ENCODE measurements at regions not wholly inside any gene's neighbourhood (a gene's known extent, or its start where the extent isn't known, plus 50 kb on each side); places are given as distances from the start of the nearest gene placed in this dataset.

DNA sequence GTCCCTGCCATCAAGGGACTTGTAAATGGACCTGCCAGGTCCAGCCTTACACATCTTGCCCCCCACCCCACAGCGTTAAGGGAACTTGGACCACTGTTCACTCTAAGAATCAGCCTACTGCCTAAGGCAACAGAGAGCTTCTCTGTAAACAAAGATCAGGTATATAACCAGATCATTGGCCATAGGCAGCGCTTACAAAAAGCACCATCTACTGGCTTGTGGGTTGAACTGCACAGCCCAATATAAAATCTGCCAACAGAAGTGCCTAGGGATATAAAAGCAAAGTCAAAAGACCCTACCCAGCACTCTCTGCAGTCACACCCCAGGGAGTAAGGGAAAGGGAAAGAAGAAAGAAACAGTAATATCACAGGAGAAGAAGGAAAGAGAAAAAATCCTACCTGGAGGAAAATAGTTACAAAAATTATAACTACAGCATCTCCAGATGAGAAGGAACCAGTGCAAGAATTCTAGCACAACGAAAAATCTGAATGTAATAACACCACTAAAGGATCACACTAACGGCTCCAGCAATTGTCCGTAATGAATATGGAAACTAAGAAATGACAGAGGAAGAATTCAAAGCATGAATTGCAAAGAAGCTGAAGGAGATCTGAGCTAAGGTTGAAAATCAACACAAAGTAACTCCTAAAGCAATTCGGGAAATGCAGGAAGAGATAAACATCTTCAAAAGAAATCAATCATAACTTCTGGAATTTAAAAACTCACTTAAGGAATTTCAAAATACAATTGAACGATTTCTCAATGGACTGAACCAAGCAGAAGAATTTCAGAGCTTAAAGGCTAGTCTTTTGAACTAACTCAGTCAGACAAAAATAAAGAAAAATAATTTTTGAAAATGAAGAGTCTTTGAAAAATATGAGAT is 95.2 kb upstream of the PCED1B start:
- Histone ChIP-seq H3K27ac (ENCODE audit: extremely low read length, insufficient read depth, low read length) (no peak overlapping the region), H3K36me3 (replicated peaks in 1 of 2; ENCODE audit: control insufficient read depth in 1 of 2, insufficient read depth in 2 of 2, low read length in 2 of 2) (no peaks in the 10 kb centered on the region), H3K4me3 (replicated peaks in 1 of 3; ENCODE audit: insufficient read depth in 1 of 3, low read depth in 2 of 3, low read length in 3 of 3) (no peak overlapping the region), H3K27me3 (ENCODE audit: control insufficient read depth in 1 of 2, insufficient read depth in 2 of 2, low read length in 2 of 2) (0 out of 5 replicates have a peak, but pooled peaks cover 0 to 3% of the 10 kb centered on the region in 2 experiments), H2AFZ (ENCODE audit: low read length) (no peak overlapping the region), H3K4me1 (ENCODE audit: insufficient read depth, low read length) (peaks cover 10% of the 10 kb centered on the region; the same call in 1 of the 2 replicates), H4K20me1 (ENCODE audit: insufficient read depth, low read length) (no peaks in the 10 kb centered on the region), H3K79me2 (ENCODE audit: insufficient read depth, low read length) (no peaks in the 10 kb centered on the region), H3K4me2 (ENCODE audit: low read depth, low read length) (no peak overlapping the region), H3K9me3 (ENCODE audit: low read length) (no peaks in the 10 kb centered on the region), H3K9ac (ENCODE audit: insufficient read depth, low read depth, low read length) (no peak overlapping the region)
- ATAC-seq: peak; percentile 93
- in situ Hi-C loops (cut with HindIII; ENCODE audit: extremely low pct_ligation_motif_present, low pct_unique_long_range_greater_than_20kb): no loop called here
- POLR2A ChIA-PET: interaction anchor here (1.0 kb wide), 1 partner anchor 627 kb away, joined by 3 read pairs; no protein-coding TSS in a partner anchor
- intact Hi-C loops (cut with micrococcal nuclease; ENCODE audit: unreplicated experiment): loop anchor here (2.0 kb wide), 2 partner anchors 305 to 641 kb away; no protein-coding TSS in a partner anchor
- DNase-seq (ENCODE audit: low spot score): peak; percentile 51
- FAIRE-seq: peak; percentile 76
- CTCF ChIA-PET (ENCODE audit: low intra/inter-chr PET ratio, low total read pairs): interaction anchor here (0.6 to 1.8 kb wide), 3 partner anchors 309 to 642 kb away, joined by 3 to 9 read pairs (median 6); no protein-coding TSS in a partner anchor
- no TSS peak for BruUV-seq (replicated peaks)
- WGBS (ENCODE audit: low lambda C conversion rate): 11% methylated on average over 7 of the region's 7 CpGs
- TF ChIP-seq REPIN1 (CRISPR knock-in tag; IDR thresholded peaks at IDR 0.05; ENCODE audit: borderline replicate concordance, low read depth): peak; percentile 46; the same call in 1 of the 2 replicates
- TF ChIP-seq ZNF878 (CRISPR knock-in tag; IDR thresholded peaks at IDR 0.05): 0 out of 2 replicates have a peak, but pooled peaks have one; percentile 29
- TF ChIP-seq FOXK1 (CRISPR knock-in tag; IDR thresholded peaks at IDR 0.05; ENCODE audit: borderline replicate concordance, low read depth): peak; percentile 32; the same call in 1 of the 2 replicates
- peak; percentile 34; the same call in 1 of the 2 replicates for TF ChIP-seq TARDBP (CRISPR knock-in tag; IDR thresholded peaks at IDR 0.05)
- TF ChIP-seq, protein P1, sequence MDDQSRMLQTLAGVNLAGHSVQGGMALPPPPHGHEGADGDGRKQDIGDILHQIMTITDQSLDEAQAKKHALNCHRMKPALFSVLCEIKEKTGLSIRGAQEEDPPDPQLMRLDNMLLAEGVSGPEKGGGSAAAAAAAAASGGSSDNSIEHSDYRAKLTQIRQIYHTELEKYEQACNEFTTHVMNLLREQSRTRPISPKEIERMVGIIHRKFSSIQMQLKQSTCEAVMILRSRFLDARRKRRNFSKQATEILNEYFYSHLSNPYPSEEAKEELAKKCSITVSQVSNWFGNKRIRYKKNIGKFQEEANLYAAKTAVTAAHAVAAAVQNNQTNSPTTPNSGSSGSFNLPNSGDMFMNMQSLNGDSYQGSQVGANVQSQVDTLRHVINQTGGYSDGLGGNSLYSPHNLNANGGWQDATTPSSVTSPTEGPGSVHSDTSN (CRISPR knock-in tag; IDR thresholded peaks at IDR 0.05; ENCODE audit: borderline replicate concordance): no peak
- TF ChIP-seq SOX6 (IDR thresholded peaks at IDR 0.05): no peak
- peak; percentile 14; the same call in 1 of the 2 replicates for TF ChIP-seq SOX6 (CRISPR knock-in tag; IDR thresholded peaks at IDR 0.05)
- TF ChIP-seq ZMYM4 (CRISPR knock-in tag; IDR thresholded peaks at IDR 0.05): peak; percentile 44; the same call in 1 of the 2 replicates
- TF ChIP-seq STAG1 (CRISPR knock-in tag; IDR thresholded peaks at IDR 0.05): peak; percentile 90
- no peak for TF ChIP-seq ASH2L (IDR thresholded peaks at IDR 0.05; ENCODE audit: insufficient read length, low read depth, low read length)
- peak; percentile 70 for TF ChIP-seq FOXA3 (CRISPR knock-in tag; IDR thresholded peaks at IDR 0.05)
- TF ChIP-seq ZNF33B (CRISPR knock-in tag; IDR thresholded peaks at IDR 0.05): 0 out of 2 replicates have a peak, but pooled peaks have one; percentile 43
- no peak for TF ChIP-seq FOXM1 (CRISPR knock-in tag; IDR thresholded peaks at IDR 0.05)
- TF ChIP-seq ATF7 (IDR thresholded peaks at IDR 0.05): no peak
- no peak for TF ChIP-seq ATF7 (CRISPR knock-in tag; IDR thresholded peaks at IDR 0.05)
- TF ChIP-seq, protein P2, sequence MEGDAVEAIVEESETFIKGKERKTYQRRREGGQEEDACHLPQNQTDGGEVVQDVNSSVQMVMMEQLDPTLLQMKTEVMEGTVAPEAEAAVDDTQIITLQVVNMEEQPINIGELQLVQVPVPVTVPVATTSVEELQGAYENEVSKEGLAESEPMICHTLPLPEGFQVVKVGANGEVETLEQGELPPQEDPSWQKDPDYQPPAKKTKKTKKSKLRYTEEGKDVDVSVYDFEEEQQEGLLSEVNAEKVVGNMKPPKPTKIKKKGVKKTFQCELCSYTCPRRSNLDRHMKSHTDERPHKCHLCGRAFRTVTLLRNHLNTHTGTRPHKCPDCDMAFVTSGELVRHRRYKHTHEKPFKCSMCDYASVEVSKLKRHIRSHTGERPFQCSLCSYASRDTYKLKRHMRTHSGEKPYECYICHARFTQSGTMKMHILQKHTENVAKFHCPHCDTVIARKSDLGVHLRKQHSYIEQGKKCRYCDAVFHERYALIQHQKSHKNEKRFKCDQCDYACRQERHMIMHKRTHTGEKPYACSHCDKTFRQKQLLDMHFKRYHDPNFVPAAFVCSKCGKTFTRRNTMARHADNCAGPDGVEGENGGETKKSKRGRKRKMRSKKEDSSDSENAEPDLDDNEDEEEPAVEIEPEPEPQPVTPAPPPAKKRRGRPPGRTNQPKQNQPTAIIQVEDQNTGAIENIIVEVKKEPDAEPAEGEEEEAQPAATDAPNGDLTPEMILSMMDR (CRISPR knock-in tag; IDR thresholded peaks at IDR 0.05): peak; percentile 84
- peak; percentile 86 for TF ChIP-seq SMC3 (IDR thresholded peaks at IDR 0.05; ENCODE audit: low read length)
- no peak for TF ChIP-seq STAT5B (CRISPR knock-in tag; IDR thresholded peaks at IDR 0.05)
- TF ChIP-seq, protein P3, sequence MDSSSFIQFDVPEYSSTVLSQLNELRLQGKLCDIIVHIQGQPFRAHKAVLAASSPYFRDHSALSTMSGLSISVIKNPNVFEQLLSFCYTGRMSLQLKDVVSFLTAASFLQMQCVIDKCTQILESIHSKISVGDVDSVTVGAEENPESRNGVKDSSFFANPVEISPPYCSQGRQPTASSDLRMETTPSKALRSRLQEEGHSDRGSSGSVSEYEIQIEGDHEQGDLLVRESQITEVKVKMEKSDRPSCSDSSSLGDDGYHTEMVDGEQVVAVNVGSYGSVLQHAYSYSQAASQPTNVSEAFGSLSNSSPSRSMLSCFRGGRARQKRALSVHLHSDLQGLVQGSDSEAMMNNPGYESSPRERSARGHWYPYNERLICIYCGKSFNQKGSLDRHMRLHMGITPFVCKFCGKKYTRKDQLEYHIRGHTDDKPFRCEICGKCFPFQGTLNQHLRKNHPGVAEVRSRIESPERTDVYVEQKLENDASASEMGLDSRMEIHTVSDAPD (CRISPR knock-in tag; IDR thresholded peaks at IDR 0.05): 0 out of 2 replicates have a peak, but pooled peaks have one; percentile 19

All from HepG2 (cell line).